ENCODE measurements at regions not wholly inside any gene's neighbourhood (a gene's known extent, or its start where the extent isn't known, plus 50 kb on each side); places are given as distances from the start of the nearest gene placed in this dataset.

DNA sequence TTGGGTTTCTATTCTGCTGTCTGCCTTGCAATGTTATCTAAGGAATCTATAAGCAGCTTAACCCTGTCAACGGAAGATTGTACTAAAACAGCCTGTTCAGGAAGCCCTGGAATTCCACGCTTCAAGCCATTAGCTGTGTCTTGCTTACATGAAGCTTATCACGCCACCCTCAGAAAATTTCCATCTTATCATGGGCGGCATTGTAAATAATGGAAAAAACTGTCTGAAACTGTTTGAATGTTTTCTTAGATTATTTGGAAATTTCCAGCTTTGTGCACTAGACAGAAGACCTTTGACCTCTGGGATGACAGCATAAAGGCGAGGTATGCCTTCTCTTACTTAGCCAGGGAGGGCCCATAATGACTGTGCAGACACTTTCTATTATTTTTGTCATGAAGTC, 319.7 kb downstream of the KCNRG start:
- H3K27ac ChIP-seq = no peak overlapping the region
- no peaks in the 10 kb centered on the region for H3K4me1 ChIP-seq
- TF ChIP-seq, protein P1, sequence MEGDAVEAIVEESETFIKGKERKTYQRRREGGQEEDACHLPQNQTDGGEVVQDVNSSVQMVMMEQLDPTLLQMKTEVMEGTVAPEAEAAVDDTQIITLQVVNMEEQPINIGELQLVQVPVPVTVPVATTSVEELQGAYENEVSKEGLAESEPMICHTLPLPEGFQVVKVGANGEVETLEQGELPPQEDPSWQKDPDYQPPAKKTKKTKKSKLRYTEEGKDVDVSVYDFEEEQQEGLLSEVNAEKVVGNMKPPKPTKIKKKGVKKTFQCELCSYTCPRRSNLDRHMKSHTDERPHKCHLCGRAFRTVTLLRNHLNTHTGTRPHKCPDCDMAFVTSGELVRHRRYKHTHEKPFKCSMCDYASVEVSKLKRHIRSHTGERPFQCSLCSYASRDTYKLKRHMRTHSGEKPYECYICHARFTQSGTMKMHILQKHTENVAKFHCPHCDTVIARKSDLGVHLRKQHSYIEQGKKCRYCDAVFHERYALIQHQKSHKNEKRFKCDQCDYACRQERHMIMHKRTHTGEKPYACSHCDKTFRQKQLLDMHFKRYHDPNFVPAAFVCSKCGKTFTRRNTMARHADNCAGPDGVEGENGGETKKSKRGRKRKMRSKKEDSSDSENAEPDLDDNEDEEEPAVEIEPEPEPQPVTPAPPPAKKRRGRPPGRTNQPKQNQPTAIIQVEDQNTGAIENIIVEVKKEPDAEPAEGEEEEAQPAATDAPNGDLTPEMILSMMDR (IDR thresholded peaks at IDR 0.05) = no peak
- H3K4me3 ChIP-seq = no peak overlapping the region
- no peaks in the 10 kb centered on the region for H3K9me3 ChIP-seq
- no peak overlapping the region for H3K9ac ChIP-seq (ENCODE audit: low read depth in 2 of 2, low read length in 2 of 2)
- no peaks in the 10 kb centered on the region for H3K36me3 ChIP-seq
- no peak for DNase-seq
- intact Hi-C loops (cut with DNase I) = no loop called here
- H3K27me3 ChIP-seq = no peaks in the 10 kb centered on the region

DNA sequence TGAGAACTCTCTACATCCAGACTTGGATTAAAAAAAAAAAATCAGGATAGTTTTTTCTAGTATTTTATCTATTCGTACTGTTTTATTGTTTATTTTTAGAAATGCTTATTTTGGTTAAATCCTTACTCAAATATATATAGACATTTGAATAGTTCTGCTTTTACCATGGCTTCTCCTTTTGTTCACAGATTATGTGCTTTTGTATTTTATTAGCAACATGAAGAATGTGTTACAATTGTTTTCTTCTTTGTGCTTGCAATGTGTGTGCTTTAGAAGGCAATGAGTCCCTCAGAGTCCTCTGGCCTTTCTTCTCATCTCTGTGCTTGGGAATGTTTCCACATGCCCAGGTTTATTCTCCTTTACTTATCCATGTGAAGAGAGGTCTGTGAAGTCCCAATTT, 324.0 kb downstream of the KCNRG start:
- H3K9me3 ChIP-seq = no peaks in the 10 kb centered on the region
- no peak overlapping the region for H3K4me3 ChIP-seq
- no peaks in the 10 kb centered on the region for H3K4me1 ChIP-seq
- no peak overlapping the region for H3K27ac ChIP-seq
- intact Hi-C loops (cut with DNase I) = no loop called here
- no peaks in the 10 kb centered on the region for H3K36me3 ChIP-seq
- no peaks in the 10 kb centered on the region for H3K27me3 ChIP-seq
- TF ChIP-seq, protein P1 (IDR thresholded peaks at IDR 0.05) = no peak
- H3K9ac ChIP-seq (ENCODE audit: low read depth in 2 of 2, low read length in 2 of 2) = no peak overlapping the region
- DNase-seq = no peak

DNA sequence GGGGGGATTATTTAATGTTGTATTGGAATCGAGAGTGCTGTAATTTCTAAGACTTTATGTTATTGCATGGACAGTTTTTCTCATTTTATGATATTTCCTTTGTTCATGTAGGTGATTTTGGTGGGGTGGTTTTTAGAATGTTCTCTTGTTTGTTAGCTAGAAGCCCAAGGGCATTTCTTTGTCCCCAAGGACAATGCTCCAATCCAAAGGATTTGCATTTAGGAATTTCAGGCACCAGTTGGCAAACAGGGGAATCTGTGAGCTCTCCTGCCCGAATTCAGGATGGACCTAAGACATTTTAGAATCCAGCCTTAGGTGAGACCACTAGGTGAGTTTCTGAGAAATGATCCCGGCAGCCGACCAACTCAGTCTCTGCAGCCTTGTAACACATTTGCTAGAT, 324.9 kb downstream of the KCNRG start:
- Histone ChIP-seq H3K9ac (ENCODE audit: low read depth in 2 of 2, low read length in 2 of 2) (no peak overlapping the region), H3K4me3 (no peak overlapping the region), H3K4me1 (no peaks in the 10 kb centered on the region), H3K27me3 (no peaks in the 10 kb centered on the region), H3K27ac (no peak overlapping the region), H3K36me3 (no peaks in the 10 kb centered on the region), H3K9me3 (no peaks in the 10 kb centered on the region)
- intact Hi-C loops (cut with DNase I) = no loop called here
- TF ChIP-seq, protein P1 (IDR thresholded peaks at IDR 0.05) = no peak
- DNase-seq = no peak

DNA sequence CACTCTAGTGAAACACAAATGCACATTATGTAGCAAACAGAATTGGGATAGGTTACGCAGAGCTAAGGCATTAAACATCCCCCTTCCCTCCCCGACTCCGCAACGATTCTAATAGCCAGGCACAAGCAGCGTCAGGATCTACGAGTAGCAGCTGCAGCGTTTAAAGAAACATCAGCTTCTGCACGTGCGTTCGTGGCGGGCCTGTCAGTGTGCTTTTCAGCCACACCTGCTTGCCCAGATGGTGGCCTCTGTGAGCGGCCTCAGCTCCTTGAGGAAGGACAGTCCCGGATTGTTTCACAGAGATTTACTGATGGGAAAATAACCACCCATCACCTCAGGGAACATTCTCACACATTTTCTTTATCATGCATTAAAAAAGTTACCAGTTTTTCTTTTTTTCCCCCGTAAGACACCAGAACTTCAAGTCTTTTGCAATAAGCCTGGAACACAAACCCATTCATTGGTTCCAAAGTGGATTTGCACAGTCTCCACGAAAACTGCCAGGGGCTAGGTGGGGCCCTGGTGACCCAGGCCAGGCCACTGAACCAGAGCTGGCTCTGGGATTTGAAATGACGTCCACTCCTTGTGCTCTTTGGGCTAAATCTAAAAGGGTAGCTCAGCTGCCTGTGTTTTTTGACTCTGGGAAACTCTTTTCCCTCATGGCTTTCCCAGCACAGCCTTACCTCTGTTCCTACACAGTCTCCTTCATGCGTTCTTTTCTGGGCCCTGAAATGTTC, 325.5 kb downstream of the KCNRG start:
- Histone ChIP-seq H3K4me3 (no peak overlapping the region), H3K36me3 (no peaks in the 10 kb centered on the region), H3K9me3 (no peaks in the 10 kb centered on the region), H3K9ac (ENCODE audit: low read depth in 2 of 2, low read length in 2 of 2) (no peak overlapping the region), H3K27ac (no peak overlapping the region), H3K27me3 (no peaks in the 10 kb centered on the region), H3K4me1 (no peaks in the 10 kb centered on the region)
- intact Hi-C loops (cut with DNase I) = no loop called here
- TF ChIP-seq, protein P1 (IDR thresholded peaks at IDR 0.05) = no peak
- no peak for DNase-seq

DNA sequence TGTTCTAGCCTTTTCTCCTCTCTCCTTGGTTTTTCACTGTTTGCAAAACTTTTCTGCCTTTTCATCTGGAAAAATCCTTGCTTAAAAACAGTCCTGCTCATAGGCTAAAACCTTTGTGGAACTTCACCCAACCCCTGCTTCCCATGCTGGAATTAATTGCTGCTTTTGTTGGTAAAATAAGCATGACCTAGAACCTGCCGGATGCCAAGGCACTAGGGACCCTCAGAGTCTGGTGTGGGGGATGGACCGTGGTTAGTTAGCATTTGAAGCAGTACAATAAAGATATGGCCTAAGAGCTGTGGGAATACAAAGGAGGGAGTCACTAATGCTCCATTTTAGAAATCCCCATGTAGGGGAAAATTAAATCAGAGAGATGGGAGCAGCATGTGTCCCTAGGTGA, 326.3 kb downstream of the KCNRG start:
- Histone ChIP-seq H3K36me3 (no peaks in the 10 kb centered on the region), H3K9me3 (no peaks in the 10 kb centered on the region), H3K27me3 (no peaks in the 10 kb centered on the region), H3K4me1 (no peaks in the 10 kb centered on the region), H3K9ac (ENCODE audit: low read depth in 2 of 2, low read length in 2 of 2) (no peak overlapping the region), H3K27ac (no peak overlapping the region), H3K4me3 (no peak overlapping the region)
- intact Hi-C loops (cut with DNase I) = no loop called here
- no peak for DNase-seq
- TF ChIP-seq, protein P1 (IDR thresholded peaks at IDR 0.05) = no peak

Data from colonic mucosa (tissue), 4 donors.